ENCODE measurements at regions not wholly inside any gene's neighbourhood (a gene's known extent, or its start where the extent isn't known, plus 50 kb on each side); places are given as distances from the start of the nearest gene placed in this dataset.

- no peak for DNase-seq (ENCODE audit: low read depth)
Measured at GRCh38 chr6:117077300-117077699, 188.1 kb upstream of the VGLL2 start.

- no peak for DNase-seq (ENCODE audit: low read depth)
Measured at GRCh38 chr6:117078624-117079023, 186.7 kb upstream of the VGLL2 start.

- no peak for DNase-seq (ENCODE audit: low read depth)
Measured at GRCh38 chr6:117079951-117080350, 185.4 kb upstream of the VGLL2 start.

GRCh38 chr6:117089604-117090003 is 175.8 kb upstream of the VGLL2 start:
- no peak for DNase-seq (ENCODE audit: low read depth)

GRCh38 chr6:117110146-117110545 is 155.2 kb upstream of the VGLL2 start:
- no peak for DNase-seq (ENCODE audit: low read depth)

- DNase-seq (ENCODE audit: low read depth) = no peak
Measured at GRCh38 chr6:117110737-117111136, 154.6 kb upstream of the VGLL2 start.

GRCh38 chr6:117117652-117118051 is 147.7 kb upstream of the VGLL2 start:
- DNase-seq (ENCODE audit: low read depth) = no peak

- DNase-seq (ENCODE audit: low read depth) = no peak
Measured at GRCh38 chr6:117118490-117118889, 146.9 kb upstream of the VGLL2 start.

GRCh38 chr6:117126213-117126612 is 139.1 kb upstream of the VGLL2 start:
- no peak for DNase-seq (ENCODE audit: low read depth)

GRCh38 chr6:117128052-117128451 is 137.3 kb upstream of the VGLL2 start:
- no peak for DNase-seq (ENCODE audit: low read depth)

GRCh38 chr6:117130125-117130524 is 135.2 kb upstream of the VGLL2 start:
- no peak for DNase-seq (ENCODE audit: low read depth)

GRCh38 chr6:117136702-117137101 is 128.7 kb upstream of the VGLL2 start:
- no peak for DNase-seq (ENCODE audit: low read depth)

- no peak for DNase-seq (ENCODE audit: low read depth)
Measured at GRCh38 chr6:117137711-117138110, 127.6 kb upstream of the VGLL2 start.

GRCh38 chr6:117138425-117138824 is 126.9 kb upstream of the VGLL2 start:
- DNase-seq (ENCODE audit: low read depth) = no peak

GRCh38 chr6:117138920-117139319 is 126.4 kb upstream of the VGLL2 start:
- DNase-seq (ENCODE audit: low read depth) = no peak

GRCh38 chr6:117142142-117142541 is 123.2 kb upstream of the VGLL2 start:
- DNase-seq (ENCODE audit: low read depth) = no peak

GRCh38 chr6:117142995-117143394 is 122.4 kb upstream of the VGLL2 start:
- DNase-seq (ENCODE audit: low read depth) = no peak

GRCh38 chr6:117143647-117144046 is 121.7 kb upstream of the VGLL2 start:
- DNase-seq (ENCODE audit: low read depth) = no peak

GRCh38 chr6:117145940-117146339 is 119.4 kb upstream of the VGLL2 start:
- no peak for DNase-seq (ENCODE audit: low read depth)

GRCh38 chr6:117149324-117149723 is 116.0 kb upstream of the VGLL2 start:
- no peak for DNase-seq (ENCODE audit: low read depth)

- no peak for DNase-seq (ENCODE audit: low read depth)
Measured at GRCh38 chr6:117156741-117157140, 108.6 kb upstream of the VGLL2 start.

- DNase-seq (ENCODE audit: low read depth) = no peak
Measured at GRCh38 chr6:117157448-117157847, 107.9 kb upstream of the VGLL2 start.

- no peak for DNase-seq (ENCODE audit: low read depth)
Measured at GRCh38 chr6:117165911-117166499, 99.4 kb upstream of the VGLL2 start.

GRCh38 chr6:117167520-117168271 is 97.7 kb upstream of the VGLL2 start:
- DNase-seq (ENCODE audit: low read depth) = peak; percentile 84
